GM18909 (cell line): ENCODE measurements at regions not wholly inside any gene's neighbourhood (a gene's known extent, or its start where the extent isn't known, plus 50 kb on each side); places are given as distances from the start of the nearest gene placed in this dataset.
"Not testable (repeated sequence)": the region's sequence is repeated elsewhere in the genome, so short reads cannot be mapped to it uniquely, and the experiment has no call there.

ENCODE experiments used
- ATAC-seq: cut with Tn5 transposase; IDR thresholded peaks from one replicate; pipeline ENCODE4 v1.9.1; 2021; ENCODE audit warnings: mild to moderate bottlenecking; ENCODE audit not compliant: unreplicated experiment, poor library complexity

GRCh38 chr20:64327223-64327549, 71.6 kb downstream of the PCMTD2 start:
- ATAC-seq: not testable (repeated sequence)

- peak; percentile 60 for ATAC-seq
Observed at GRCh38 chr20:64327550-64328317, 72.2 kb downstream of the PCMTD2 start.

GRCh38 chr20:64328595-64329250, 73.2 kb downstream of the PCMTD2 start:
- not testable (repeated sequence) for ATAC-seq

GRCh38 chr20:64332627-64333026, 77.1 kb downstream of the PCMTD2 start:
- ATAC-seq: not testable (repeated sequence)
